ENCODE measurements at regions not wholly inside any gene's neighbourhood (a gene's known extent, or its start where the extent isn't known, plus 50 kb on each side); places are given as distances from the start of the nearest gene placed in this dataset.

DNA sequence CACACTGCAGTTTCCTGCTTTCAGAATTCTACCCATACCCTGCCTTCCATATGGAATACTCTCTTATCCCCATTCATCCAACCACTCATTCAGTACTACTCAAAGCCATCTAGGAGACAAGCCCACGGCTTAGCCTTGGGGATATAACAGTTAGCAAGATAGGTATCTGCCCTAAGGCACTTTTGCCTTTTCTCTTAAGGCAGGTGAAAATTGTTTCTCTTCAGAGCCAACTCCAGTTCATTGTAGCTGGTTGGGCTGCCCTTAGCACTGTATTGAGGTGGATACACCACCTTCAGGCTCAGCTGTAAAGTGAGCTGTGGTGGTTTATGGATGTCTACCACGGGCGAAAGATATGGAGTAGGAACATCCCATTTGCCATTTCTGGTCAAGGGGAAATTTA is 729.7 kb upstream of the TBX3 start:
- TF ChIP-seq EZH2 (IDR thresholded peaks at IDR 0.05; ENCODE audit: borderline replicate concordance, low read depth, low read length, severe bottlenecking) (no peak), CTCF (IDR thresholded peaks at IDR 0.05; ENCODE audit: extremely low read depth in 1 of 2, insufficient read depth in 1 of 2, low read depth in 1 of 2, low read length in 2 of 2) (no peak), POLR2AphosphoS5 (IDR thresholded peaks at IDR 0.05; ENCODE audit: insufficient read depth, low read depth, low read length) (no peak)

Data from endothelial cell of umbilical vein (primary cell).